GM23248 (cell line): ENCODE measurements at regions not wholly inside any gene's neighbourhood (a gene's known extent, or its start where the extent isn't known, plus 50 kb on each side); places are given as distances from the start of the nearest gene placed in this dataset.
A peak's percentile ranks its signal among the peaks of the same experiment; 100 is the strongest.

Source experiments
- DNase-seq: peaks from one replicate; pipeline ENCODE4 v3.0.0-alpha.2; 2015
- H2AFZ ChIP-seq: fragments of 200-600 bp; sonication (generic); 2 replicates; pipeline ENCODE4 v1.6.1; 2016; ENCODE audit warnings: antibody characterized with exemption
- H3F3A ChIP-seq: fragments of 200-600 bp; sonication (generic); 2 replicates; pipeline ENCODE4 v1.6.1; 2016; ENCODE audit warnings: mild to moderate bottlenecking, antibody characterized with exemption, mixed run types; ENCODE audit not compliant: insufficient read depth
- H3K27ac ChIP-seq: fragments of 200-600 bp; sonication (generic); 2 replicates; pipeline ENCODE4 v1.5.1; 2016; ENCODE audit warnings: mild to moderate bottlenecking
- H3K27me3 ChIP-seq: fragments of 200-600 bp; sonication (generic); replicated peaks from 2 replicates; pipeline ENCODE4 v1.6.1; 2016; ENCODE audit warnings: mild to moderate bottlenecking; ENCODE audit not compliant: insufficient read depth
- H3K36me3 ChIP-seq: fragments of 200-600 bp; sonication (generic); 2 replicates; pipeline ENCODE4 v1.6.1; 2016; ENCODE audit warnings: low read depth, mild to moderate bottlenecking
- H3K4me1 ChIP-seq: fragments of 200-600 bp; sonication (generic); 2 replicates; pipeline ENCODE4 v1.6.1; 2016; ENCODE audit warnings: mild to moderate bottlenecking; ENCODE audit not compliant: insufficient read depth
- H3K4me2 ChIP-seq: fragments of 200-600 bp; sonication (generic); one replicate; pipeline ENCODE4 v1.6.1; 2016; ENCODE audit warnings: mild to moderate bottlenecking; ENCODE audit not compliant: unreplicated experiment
- H3K4me3 ChIP-seq: fragments of 200-600 bp; sonication (generic); 2 replicates; pipeline ENCODE4 v1.5.1; 2016; ENCODE audit warnings: mild to moderate bottlenecking
- H3K79me2 ChIP-seq: fragments of 200-600 bp; sonication (generic); 2 replicates; pipeline ENCODE4 v1.6.1; 2016; ENCODE audit warnings: mild to moderate bottlenecking; ENCODE audit not compliant: insufficient read depth
- H3K9ac ChIP-seq: fragments of 200-600 bp; sonication (generic); 2 replicates; pipeline ENCODE4 v1.6.1; 2016; ENCODE audit warnings: mild to moderate bottlenecking
- H3K9me2 ChIP-seq: fragments of 200-600 bp; sonication (generic); 2 replicates; pipeline ENCODE4 v1.6.1; 2016; ENCODE audit warnings: mixed run types, mild to moderate bottlenecking, moderate library complexity; ENCODE audit not compliant: insufficient read depth
- H3K9me3 ChIP-seq: fragments of 200-600 bp; sonication (generic); one replicate; pipeline ENCODE4 v1.6.1; 2017; ENCODE audit warnings: low read depth
- H4K20me1 ChIP-seq: fragments of 200-600 bp; sonication (generic); 2 replicates; pipeline ENCODE4 v1.6.0; 2016; ENCODE audit not compliant: insufficient read depth
- EZH2 ChIP-seq: fragments of 200-600 bp; sonication (generic); IDR thresholded peaks from 2 replicates; pipeline ENCODE4 v1.6.1; 2018; ENCODE audit warnings: antibody characterized with exemption, mild to moderate bottlenecking; ENCODE audit not compliant: insufficient read depth, poor library complexity, severe bottlenecking
- EZH2phosphoT487 ChIP-seq: fragments of 200-600 bp; sonication (generic); IDR thresholded peaks from 2 replicates; pipeline ENCODE4 v1.6.1; 2018; ENCODE audit warnings: antibody characterized with exemption, moderate library complexity, mild to moderate bottlenecking, low read depth; ENCODE audit not compliant: insufficient read depth
- WGBS, 2 experiments: methylation state at CpG; one replicate each; pipeline ENCODE4 v1.1.6; 2015 to 2017; ENCODE audit warnings: low lambda C conversion rate in 2 of 2, low coverage in 1 of 2; ENCODE audit errors: missing lambda C conversion rate in 2 of 2; 5-methylcytosine and 5-hydroxymethylcytosine counted together
- in situ Hi-C: fragments of 300-500 bp; cut with MboI; formaldehyde crosslinking; loops from 2 replicates; pipeline ENCODE4 v1.15.0; 2020

DNA sequence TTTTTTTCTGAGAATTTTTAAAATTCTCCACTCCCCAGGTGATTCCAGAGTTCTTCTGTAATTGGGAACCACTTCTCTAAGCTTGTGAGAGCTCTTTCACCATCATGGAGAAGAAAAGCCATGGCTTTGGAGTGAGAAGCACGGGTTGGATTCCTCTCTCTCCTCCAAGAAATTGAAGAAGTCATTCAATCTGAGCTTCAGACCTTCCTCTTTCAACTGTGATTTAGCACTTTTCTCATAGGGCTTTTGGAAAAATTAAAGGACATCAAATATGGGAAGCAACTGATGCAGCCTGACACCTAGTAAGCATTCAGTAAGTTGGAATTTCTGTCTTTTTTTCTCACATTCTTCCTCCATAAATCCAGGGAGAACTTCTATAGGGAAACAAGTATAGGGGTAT is 580.4 kb upstream of the KLF4 start:
- Histone ChIP-seq H3K79me2 (no peaks in the 10 kb centered on the region), H3K4me2 (no peak overlapping the region), H3K27ac (no peak overlapping the region), H2AFZ (no peak overlapping the region), H3K36me3 (no peaks in the 10 kb centered on the region), H3F3A (no peaks in the 10 kb centered on the region), H4K20me1 (no peaks in the 10 kb centered on the region), H3K4me3 (no peak overlapping the region), H3K9me2 (no peaks in the 10 kb centered on the region), H3K27me3 (no peaks in the 10 kb centered on the region), H3K4me1 (no peaks in the 10 kb centered on the region), H3K9ac (no peak overlapping the region), H3K9me3 (no peaks in the 10 kb centered on the region)
- in situ Hi-C loops: loop anchor here (25.0 kb wide), 1 partner anchor 583 kb away; the partner anchor contains the start of gene KLF4
- DNase-seq: no peak
- TF ChIP-seq EZH2: no peak
- no peak for TF ChIP-seq EZH2phosphoT487
- whole genome bisulfite sequencing, 2 experiments: 73 to 87% methylated on average over 1 of the region's 1 CpG

DNA sequence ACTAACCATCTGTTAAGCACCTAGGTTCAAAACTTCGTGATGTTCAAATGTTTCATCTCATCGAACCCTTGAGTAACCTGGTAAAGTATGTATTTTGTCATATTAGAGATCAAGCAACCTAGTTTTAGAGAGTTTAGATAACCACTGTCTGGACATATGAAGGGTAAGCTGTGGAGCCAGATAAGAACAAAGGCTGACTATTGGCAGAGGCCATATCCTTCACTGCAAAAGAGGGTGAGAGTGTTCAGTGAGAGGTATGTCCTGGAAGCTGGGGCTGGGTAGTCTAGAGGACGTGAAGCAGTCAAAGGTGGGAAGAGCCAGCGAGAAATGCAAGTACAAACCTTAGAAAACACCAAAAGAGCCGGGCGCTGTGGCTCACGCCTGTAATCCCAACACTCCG is 573.1 kb upstream of the KLF4 start:
- in situ Hi-C loops: loop anchor here (25.0 kb wide), 1 partner anchor 575 kb away; the partner anchor contains the start of gene KLF4
- 89 to 92% methylated on average over 8 of the region's 8 CpGs for WGBS, 2 experiments

DNA sequence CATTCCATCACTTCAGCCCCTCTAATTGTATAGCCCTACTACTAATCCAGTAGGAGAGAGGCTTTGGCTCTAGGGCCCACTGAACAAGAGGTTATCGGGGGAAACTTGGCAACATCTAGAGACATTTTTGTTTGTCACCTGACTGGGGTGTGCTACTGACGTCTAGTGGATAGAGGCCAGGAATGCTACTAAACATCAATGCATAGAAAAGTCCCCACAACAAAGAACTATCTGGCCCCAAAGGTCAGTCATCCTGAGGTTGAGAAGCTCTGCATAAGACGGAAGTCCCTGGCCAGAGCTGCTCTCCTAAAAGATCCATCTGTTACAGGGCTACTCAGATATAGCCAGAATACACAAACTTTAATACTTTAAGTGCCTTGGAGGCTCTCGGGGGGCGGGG is 570.6 kb upstream of the KLF4 start:
- no peak overlapping the region for H3K9ac ChIP-seq
- no peaks in the 10 kb centered on the region for H3K9me2 ChIP-seq
- no peaks in the 10 kb centered on the region for H3K79me2 ChIP-seq
- in situ Hi-C loops: loop anchor here (25.0 kb wide), 1 partner anchor 573 kb away; the partner anchor contains the start of gene KLF4
- 90 to 95% methylated on average over 5 of the region's 5 CpGs for WGBS, 2 experiments
- peaks cover 31% of the 10 kb centered on the region for H3F3A ChIP-seq
- no peak overlapping the region for H2AFZ ChIP-seq
- H3K4me3 ChIP-seq: no peak overlapping the region
- no peak overlapping the region for H3K27ac ChIP-seq
- H3K36me3 ChIP-seq: no peaks in the 10 kb centered on the region
- H3K4me2 ChIP-seq: no peak overlapping the region
- H4K20me1 ChIP-seq: no peaks in the 10 kb centered on the region
- TF ChIP-seq EZH2phosphoT487 (no peak), EZH2 (no peak)
- no peak for DNase-seq
- peaks cover 25% of the 10 kb centered on the region for H3K4me1 ChIP-seq
- no peaks in the 10 kb centered on the region for H3K9me3 ChIP-seq
- no peaks in the 10 kb centered on the region for H3K27me3 ChIP-seq

More for the DNA sequence above, 573.1 kb upstream of the KLF4 start:
- Histone ChIP-seq H3K9me3 (no peaks in the 10 kb centered on the region), H3F3A (peaks cover 10% of the 10 kb centered on the region; the same call in 1 of the 2 replicates), H4K20me1 (no peaks in the 10 kb centered on the region), H3K4me3 (no peak overlapping the region), H3K36me3 (no peaks in the 10 kb centered on the region), H3K9ac (no peak overlapping the region), H3K27me3 (no peaks in the 10 kb centered on the region), H3K79me2 (no peaks in the 10 kb centered on the region), H3K27ac (no peak overlapping the region), H2AFZ (no peak overlapping the region), H3K4me1 (peaks cover 7% of the 10 kb centered on the region), H3K9me2 (no peaks in the 10 kb centered on the region), H3K4me2 (no peak overlapping the region)
- TF ChIP-seq EZH2phosphoT487 (no peak), EZH2 (no peak)
- no peak for DNase-seq

DNA sequence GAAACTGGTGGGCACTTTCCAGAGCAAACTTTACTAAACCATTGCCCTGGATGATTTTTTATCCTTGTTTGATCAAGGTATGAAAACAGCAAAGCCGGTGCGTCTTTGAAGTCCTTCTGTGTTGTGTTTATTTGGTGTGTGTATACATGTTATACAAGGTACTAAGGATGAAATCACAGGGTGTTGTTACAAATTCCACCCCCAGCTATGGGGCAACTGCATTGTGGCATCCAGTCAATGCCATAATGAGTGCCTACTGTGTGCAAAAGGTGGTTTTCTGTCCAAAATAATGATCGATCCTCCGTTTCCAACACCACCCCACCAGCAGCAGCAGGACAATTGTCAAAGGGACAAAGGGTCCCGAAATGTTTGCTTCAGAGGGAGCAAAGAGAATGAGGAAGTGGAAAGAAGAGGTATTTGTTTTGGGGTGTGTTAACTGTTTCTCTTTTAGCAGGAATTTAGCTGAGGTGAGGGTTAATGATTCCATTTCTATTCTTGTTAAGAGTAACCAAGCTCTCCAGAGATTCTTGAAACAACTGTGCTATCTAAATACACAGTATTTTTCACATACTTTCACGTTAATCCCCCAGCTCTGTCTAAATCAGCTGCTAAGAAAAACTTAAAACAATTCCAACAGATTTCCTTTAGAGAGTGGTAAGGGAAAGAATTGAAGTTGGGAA is 568.7 kb upstream of the KLF4 start:
- in situ Hi-C loops: loop anchor here (25.0 kb wide), 1 partner anchor 571 kb away; the partner anchor contains the start of gene KLF4
- H3K27me3 ChIP-seq: no peaks in the 10 kb centered on the region
- no peak for DNase-seq
- no peaks in the 10 kb centered on the region for H4K20me1 ChIP-seq
- no peaks in the 10 kb centered on the region for H3K9me2 ChIP-seq
- H2AFZ ChIP-seq: peak overlapping the region; percentile 30; the same call in 1 of the 2 replicates
- H3F3A ChIP-seq: peaks cover 35% of the 10 kb centered on the region
- no peaks in the 10 kb centered on the region for H3K36me3 ChIP-seq
- H3K4me3 ChIP-seq: no peak overlapping the region
- peak overlapping the region; percentile 85; the same call in 1 of the 2 replicates for H3K27ac ChIP-seq
- no peak overlapping the region for H3K4me2 ChIP-seq
- no peaks in the 10 kb centered on the region for H3K9me3 ChIP-seq
- 97% methylated on average over 6 of the region's 6 CpGs for WGBS, 2 experiments
- peaks cover 38% of the 10 kb centered on the region for H3K4me1 ChIP-seq
- no peaks in the 10 kb centered on the region for H3K79me2 ChIP-seq
- H3K9ac ChIP-seq: no peak overlapping the region
- TF ChIP-seq EZH2phosphoT487 (no peak), EZH2 (no peak)
